Fibroblast of skin of left biceps (primary cell): ENCODE measurements at regions not wholly inside any gene's neighbourhood (a gene's known extent, or its start where the extent isn't known, plus 50 kb on each side); places are given as distances from the start of the nearest gene placed in this dataset.
"Not testable (repeated sequence)": the region's sequence is repeated elsewhere in the genome, so short reads cannot be mapped to it uniquely, and the experiment has no call there.

Experiments
- DNase-seq, 2 experiments: peaks; one replicate each; pipeline ENCODE4 v3.0.0-alpha.2; 2013; ENCODE audit warnings: low read depth in 2 of 2

GRCh38 chr6:113786168-113786567 lies 71.0 kb upstream of the MARCKS start:
- no peak for DNase-seq

- no peak for DNase-seq
Measured at GRCh38 chr6:113788586-113788985, 68.6 kb upstream of the MARCKS start.

DNA sequence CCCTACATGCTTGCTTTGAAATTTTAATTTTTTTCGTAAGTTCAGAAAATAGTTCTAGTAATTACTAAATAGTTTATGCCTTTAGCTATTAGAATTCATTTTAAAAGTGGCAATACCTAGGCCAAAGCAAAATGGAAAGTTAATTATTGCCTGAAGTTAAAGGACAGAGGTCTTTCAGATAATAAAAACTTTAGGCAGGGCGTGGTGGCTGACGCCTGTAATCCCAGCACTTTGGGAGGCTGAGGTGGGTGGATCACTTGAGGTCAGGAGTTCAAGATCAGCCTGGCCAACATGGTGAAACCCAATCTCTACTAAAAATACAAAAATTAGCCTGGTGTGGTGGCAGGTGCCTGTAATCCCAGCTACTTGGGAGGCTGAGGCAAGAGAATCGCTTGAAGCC lies 65.9 kb upstream of the MARCKS start:
- not testable (repeated sequence) for DNase-seq

DNA sequence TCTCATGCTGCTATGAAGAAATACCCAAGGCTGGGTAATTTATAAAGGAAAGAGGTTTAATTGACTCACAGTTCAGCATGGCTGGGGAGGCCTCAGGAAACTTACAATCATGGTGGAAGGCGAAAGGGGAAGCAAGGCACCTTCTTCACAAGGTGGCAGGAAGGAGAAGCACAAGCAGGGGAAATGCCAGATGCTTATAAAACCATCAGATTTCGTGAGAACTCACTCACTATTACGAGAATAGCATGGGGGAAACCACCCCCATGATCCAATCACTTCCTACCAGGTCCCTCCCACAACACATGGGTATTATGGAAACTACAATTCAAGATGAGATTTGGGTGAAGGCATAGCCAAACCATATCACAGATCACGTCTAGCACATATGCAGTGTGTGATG lies 61.8 kb upstream of the MARCKS start:
- not testable (repeated sequence) for DNase-seq

DNA sequence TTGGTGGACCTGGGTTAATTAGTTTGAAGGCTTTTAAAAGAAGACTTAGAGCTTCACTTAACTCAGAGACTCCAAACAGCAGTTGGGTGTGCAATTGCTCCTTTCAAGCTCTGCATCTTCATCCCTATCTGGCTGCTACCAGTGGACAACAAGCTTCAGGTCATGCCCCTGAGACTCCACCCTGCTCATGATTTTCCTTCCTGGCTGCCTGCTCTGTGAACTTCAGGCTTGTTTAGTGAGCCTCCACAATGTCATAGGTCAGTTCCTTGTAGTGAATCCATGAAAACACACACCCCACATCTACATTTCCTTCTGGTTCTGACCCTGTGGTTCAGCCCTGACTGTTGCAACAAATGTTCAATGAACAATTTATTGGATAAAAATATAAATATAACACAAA lies 61.1 kb upstream of the MARCKS start:
- no peak for DNase-seq

- no peak for DNase-seq
Measured at GRCh38 chr6:113802779-113803178, 54.4 kb upstream of the MARCKS start.

DNA sequence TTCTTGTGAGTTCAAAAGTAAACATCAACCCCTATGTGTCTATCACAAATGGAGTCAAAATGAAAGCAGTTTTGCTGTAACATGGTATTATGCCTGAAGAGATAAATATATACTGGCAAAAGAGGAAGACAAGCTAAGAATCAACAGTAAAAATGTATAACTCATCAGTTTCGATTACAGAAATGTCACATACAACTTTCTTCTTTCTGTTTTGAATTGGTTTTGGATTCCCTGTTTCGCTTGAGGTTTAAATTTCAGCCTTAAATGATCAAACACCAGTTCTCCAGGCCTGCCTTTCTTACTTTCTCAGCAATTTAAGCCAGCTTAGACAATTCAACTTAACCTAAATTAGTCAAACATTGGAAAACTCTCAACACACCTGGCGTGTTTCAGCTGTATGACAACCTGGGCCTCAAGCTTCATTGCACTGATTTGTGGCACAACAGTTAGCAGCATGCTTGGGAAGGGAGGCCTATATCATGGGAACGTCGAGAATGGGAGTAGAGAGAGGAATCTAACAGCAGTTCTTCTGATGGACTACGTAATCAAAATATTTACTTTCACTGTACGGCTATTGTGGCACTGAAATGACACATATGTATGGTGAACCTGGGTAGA lies 51.9 kb upstream of the MARCKS start:
- no peak for DNase-seq

DNA sequence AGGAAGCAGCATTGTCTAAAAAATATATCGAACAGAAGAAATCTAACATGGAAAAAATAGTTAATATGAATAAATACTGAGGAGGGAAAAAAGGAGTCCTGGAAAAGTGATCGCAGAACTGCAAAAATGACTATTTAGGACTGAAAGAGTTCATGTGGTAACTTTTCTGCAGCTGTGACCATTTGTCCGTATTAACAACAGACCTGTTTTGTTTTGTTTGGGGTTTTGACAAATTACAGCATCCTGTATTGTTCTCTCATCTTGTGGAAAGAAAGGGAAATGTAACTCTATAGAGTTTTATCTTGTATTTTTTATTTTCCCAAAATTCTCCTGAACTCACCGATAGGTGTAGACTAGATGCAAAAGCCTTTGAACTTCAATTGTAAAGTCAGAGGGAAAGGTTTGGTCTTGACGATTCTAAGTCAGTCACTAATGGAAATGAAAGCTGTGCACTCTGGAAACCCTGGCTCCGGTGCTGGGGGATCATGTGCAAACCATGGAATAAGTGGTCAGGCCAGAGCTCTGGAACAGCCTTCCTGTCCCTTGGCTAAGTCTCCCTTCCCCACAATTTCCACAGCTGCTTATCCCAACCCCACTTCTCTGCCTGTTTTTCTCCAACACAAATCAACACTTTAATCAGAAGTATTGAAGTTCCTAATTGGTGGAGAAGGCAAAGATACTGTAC lies 51.2 kb upstream of the MARCKS start:
- no peak for DNase-seq
